Psoas muscle (tissue), 7 donors: ENCODE measurements at regions not wholly inside any gene's neighbourhood (a gene's known extent, or its start where the extent isn't known, plus 50 kb on each side); places are given as distances from the start of the nearest gene placed in this dataset.
A peak's percentile ranks its signal among the peaks of the same experiment; 100 is the strongest.

Source experiments
- ATAC-seq, 4 donors: fragments of 200-7000 bp; cut with Tn5 transposase; one replicate each; pipeline ENCODE4 v1.9.1; 2020; ENCODE audit warnings: moderate library complexity in 3 of 4, mild to moderate bottlenecking in 2 of 4
- DNase-seq, 2 donors: peaks; one replicate each; pipeline ENCODE4 v3.0.0-alpha.2; 2020
- H3K27ac ChIP-seq: fragments of 200-600 bp; one replicate; pipeline ENCODE4 v1.8.0; 2022
- H3K27me3 ChIP-seq, 3 donors: fragments of 200-600 bp in 1 of 3; one replicate each; pipeline versions ENCODE4 v1.6.1 to v1.8.0; 2013 to 2022; ENCODE audit warnings: low read length in 2 of 3, mild to moderate bottlenecking in 2 of 3, moderate library complexity in 1 of 3; ENCODE audit not compliant: insufficient read depth in 3 of 3
- H3K36me3 ChIP-seq, 2 donors: fragments of 200-600 bp in 1 of 2; one replicate each; pipeline versions ENCODE4 v1.6.1 to v1.8.0; 2013 to 2022; ENCODE audit warnings: low read depth in 1 of 2, mild to moderate bottlenecking in 1 of 2, moderate library complexity in 1 of 2; ENCODE audit not compliant: insufficient read depth in 1 of 2
- H3K4me1 ChIP-seq: fragments of 200-600 bp; one replicate; pipeline ENCODE4 v1.8.0; 2022
- H3K4me3 ChIP-seq: fragments of 200-600 bp; one replicate; pipeline ENCODE4 v1.8.0; 2022; ENCODE audit warnings: mild to moderate bottlenecking
- H3K9me3 ChIP-seq: fragments of 200-600 bp; one replicate; pipeline ENCODE4 v1.8.0; 2022
- CTCF ChIP-seq: fragments of 200-600 bp; IDR thresholded peaks from one replicate; pipeline ENCODE4 v1.8.0; 2022; ENCODE audit warnings: antibody characterized with exemption
- WGBS, 3 donors: extraction: QIAGEN DNeasy Blood & Tissue Kit; methylation state at CpG; one replicate each; pipeline versions ENCODE4 v1.1.6 to v1.1.7; 2013; 5-methylcytosine and 5-hydroxymethylcytosine counted together
- intact Hi-C, 2 donors: fragments of 100-400 bp; cut with DNase I; formaldehyde crosslinking; loops; one replicate each; pipeline versions ENCODE4 v1.11.0 to v1.14.2; 2022
- donor health status: healthy with polysubstance abuse.
- donor health status: DM: no; HTN: no; CAD: no; lungs with moderate emphysema.
- donor health status: Bipolar disorder and iron deficiency.
- donor health status: healthy.
- donor health status: DM: yes; HTN: yes; CAD: no.
- donor health status: DM: no; HTN: no; CAD: no.
- donor health status: DM: yes; HTN: yes; CAD: no.

GRCh38 chr5:10166392-10166791, 83.3 kb downstream of the ATPSCKMT start:
- Histone ChIP-seq H3K4me1 (peaks cover 5% of the 10 kb centered on the region), H3K27ac (no peak overlapping the region), H3K27me3 (peaks cover 0 to 2% (median 0%) of the 10 kb centered on the region in 3 donors), H3K9me3 (peaks cover 12% of the 10 kb centered on the region), H3K36me3 (no peaks in the 10 kb centered on the region), H3K4me3 (no peak overlapping the region)
- DNase-seq (no peak), ATAC-seq (no peak)
- intact Hi-C loops: no loop called here
- TF ChIP-seq CTCF: no peak
- 86 to 95% (median 89%) methylated on average over 1 of the region's 1 CpG for WGBS, 3 donors

GRCh38 chr5:10162468-10162867, 87.2 kb downstream of the ATPSCKMT start:
- no peak for TF ChIP-seq CTCF
- WGBS, 3 donors: 24 to 28% (median 26%) methylated on average over 5 of the region's 5 CpGs
- H3K9me3 ChIP-seq: peaks cover 12% of the 10 kb centered on the region
- DNase-seq (no peak), ATAC-seq (peak in 3 of 4 donors; percentile 50 to 82 (median 79))
- peaks cover 5% of the 10 kb centered on the region for H3K4me1 ChIP-seq
- no peak overlapping the region for H3K27ac ChIP-seq
- peaks cover 0 to 3% (median 0%) of the 10 kb centered on the region in 3 donors for H3K27me3 ChIP-seq
- H3K36me3 ChIP-seq: no peaks in the 10 kb centered on the region
- intact Hi-C loops: no loop called here
- no peak overlapping the region for H3K4me3 ChIP-seq

GRCh38 chr5:10161778-10162177, 87.9 kb downstream of the ATPSCKMT start:
- TF ChIP-seq CTCF: no peak
- intact Hi-C loops: no loop called here
- Histone ChIP-seq H3K4me1 (peaks cover 5% of the 10 kb centered on the region), H3K27ac (no peak overlapping the region), H3K9me3 (peaks cover 12% of the 10 kb centered on the region), H3K4me3 (no peak overlapping the region), H3K36me3 (no peaks in the 10 kb centered on the region), H3K27me3 (peaks cover 0 to 1% (median 0%) of the 10 kb centered on the region in 3 donors)
- WGBS, 3 donors: 75 to 91% (median 83%) methylated on average over 3 of the region's 3 CpGs
- DNase-seq (no peak), ATAC-seq (no peak)

GRCh38 chr5:10160241-10160640, 89.4 kb downstream of the ATPSCKMT start:
- DNase-seq (no peak), ATAC-seq (no peak)
- TF ChIP-seq CTCF: no peak
- Histone ChIP-seq H3K27ac (no peak overlapping the region), H3K36me3 (no peaks in the 10 kb centered on the region), H3K4me1 (peaks cover 5% of the 10 kb centered on the region), H3K4me3 (no peak overlapping the region), H3K9me3 (peaks cover 9% of the 10 kb centered on the region), H3K27me3 (peaks cover 0 to 1% (median 0%) of the 10 kb centered on the region in 3 donors)
- WGBS, 3 donors: 84 to 92% (median 85%) methylated on average over 3 of the region's 3 CpGs
- intact Hi-C loops: no loop called here

- H3K4me3 ChIP-seq: no peak overlapping the region
- DNase-seq: no peak
- H3K27ac ChIP-seq: no peak overlapping the region
- peaks cover 5% of the 10 kb centered on the region for H3K4me1 ChIP-seq
- no peaks in the 10 kb centered on the region for H3K36me3 ChIP-seq
- H3K27me3 ChIP-seq: peaks cover 0 to 1% (median 0%) of the 10 kb centered on the region in 3 donors
- intact Hi-C loops: no loop called here
- no peak for TF ChIP-seq CTCF
- ATAC-seq: no peak
- H3K9me3 ChIP-seq: no peaks in the 10 kb centered on the region
These were observed 90.8 kb downstream of the ATPSCKMT start for GRCh38 chr5:10158886-10159285.
